ENCODE measurements at regions not wholly inside any gene's neighbourhood (a gene's known extent, or its start where the extent isn't known, plus 50 kb on each side); places are given as distances from the start of the nearest gene placed in this dataset.
"Not testable (repeated sequence)": the region's sequence is repeated elsewhere in the genome, so short reads cannot be mapped to it uniquely, and the experiment has no call there.

DNA sequence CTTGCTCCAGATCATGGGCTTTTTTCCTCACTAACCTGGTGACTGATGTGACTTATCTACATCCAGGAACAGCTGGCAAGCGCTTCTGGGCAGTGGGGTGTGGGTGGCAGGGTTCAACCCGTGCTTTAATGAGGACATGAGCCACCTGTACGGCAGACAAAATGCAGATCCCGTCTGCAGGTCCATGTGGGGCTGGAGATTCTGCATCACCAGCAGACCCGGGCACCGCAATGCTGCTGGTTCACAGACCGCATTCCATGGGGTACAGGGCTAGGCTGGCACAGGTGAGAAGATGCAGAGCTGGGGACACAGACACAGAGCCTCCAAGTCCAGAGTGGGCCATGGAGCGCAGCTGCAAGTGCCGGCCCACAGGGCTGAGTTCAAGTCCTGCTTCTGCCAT is 204.0 kb downstream of the LAT start:
- H3K9me3 Mint-ChIP-seq; CTCF ChIA-PET; H3K27me3 Mint-ChIP-seq (ENCODE audit: low read depth); H3K36me3 Mint-ChIP-seq (ENCODE audit: low read depth); H3K4me3 Mint-ChIP-seq; H3K27ac Mint-ChIP-seq; H3K4me1 Mint-ChIP-seq (ENCODE audit: low read depth); intact Hi-C loops (cut with micrococcal nuclease); DNase-seq: not testable (repeated sequence)

DNA sequence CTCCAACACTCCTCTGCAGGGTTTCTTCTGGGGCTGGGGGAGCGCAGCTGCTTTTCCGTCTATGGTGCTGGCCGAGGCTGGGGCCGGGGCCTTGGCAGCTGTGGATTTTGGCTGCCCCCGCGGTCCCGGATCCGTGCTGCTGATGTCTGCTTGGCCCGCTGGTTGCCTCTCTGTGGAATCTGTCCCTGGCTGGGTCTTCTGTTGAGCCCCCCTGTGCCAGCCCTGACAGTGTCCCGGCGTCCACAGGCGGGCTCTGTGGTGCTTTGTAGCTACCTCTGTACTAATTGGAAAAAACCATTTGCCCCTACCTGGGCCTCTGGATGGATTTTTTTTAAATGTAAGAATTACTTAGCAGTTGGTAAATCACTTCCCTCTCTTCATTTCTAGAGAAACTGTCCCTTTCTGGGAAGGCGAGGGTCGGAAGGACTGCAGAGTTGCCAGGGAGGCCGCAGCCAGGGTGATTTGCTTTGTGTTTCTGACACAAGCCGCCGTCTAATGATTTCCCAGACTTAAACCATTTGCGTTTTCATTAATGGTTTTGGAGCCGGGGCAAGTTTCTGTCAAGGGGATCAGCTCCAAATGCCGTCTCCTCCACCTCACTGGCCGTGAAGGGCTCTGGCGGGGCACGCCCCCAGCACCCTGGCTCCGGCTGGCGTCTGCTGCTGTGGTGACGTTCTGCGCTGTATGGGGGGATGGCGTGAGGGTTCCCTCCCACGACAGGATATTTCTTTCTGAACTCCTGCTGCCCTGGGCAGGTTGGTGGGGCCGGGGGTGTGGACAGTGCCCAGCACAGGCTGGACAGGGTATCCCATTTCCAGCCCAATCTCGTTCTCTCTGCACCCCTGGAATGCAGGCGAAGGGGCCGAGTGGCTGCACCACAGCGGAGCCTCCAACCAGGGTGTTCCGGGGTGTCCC is 201.7 kb downstream of the LAT start:
- DNase-seq; H3K4me3 Mint-ChIP-seq; H3K27me3 Mint-ChIP-seq (ENCODE audit: low read depth); H3K27ac Mint-ChIP-seq; H3K9me3 Mint-ChIP-seq; CTCF ChIA-PET; H3K36me3 Mint-ChIP-seq (ENCODE audit: low read depth); H3K4me1 Mint-ChIP-seq (ENCODE audit: low read depth); intact Hi-C loops (cut with micrococcal nuclease): not testable (repeated sequence)

GRCh38 chr16:29185872-29186271 is 201.0 kb downstream of the LAT start:
- H3K4me3 Mint-ChIP-seq; H3K27ac Mint-ChIP-seq; DNase-seq; H3K9me3 Mint-ChIP-seq; H3K27me3 Mint-ChIP-seq (ENCODE audit: low read depth); H3K36me3 Mint-ChIP-seq (ENCODE audit: low read depth); H3K4me1 Mint-ChIP-seq (ENCODE audit: low read depth); intact Hi-C loops (cut with micrococcal nuclease): not testable (repeated sequence)
- CTCF ChIA-PET: interaction anchor here (0.7 kb wide), 1 partner anchor 1681 kb away, joined by 3 read pairs; no protein-coding TSS in a partner anchor

DNA sequence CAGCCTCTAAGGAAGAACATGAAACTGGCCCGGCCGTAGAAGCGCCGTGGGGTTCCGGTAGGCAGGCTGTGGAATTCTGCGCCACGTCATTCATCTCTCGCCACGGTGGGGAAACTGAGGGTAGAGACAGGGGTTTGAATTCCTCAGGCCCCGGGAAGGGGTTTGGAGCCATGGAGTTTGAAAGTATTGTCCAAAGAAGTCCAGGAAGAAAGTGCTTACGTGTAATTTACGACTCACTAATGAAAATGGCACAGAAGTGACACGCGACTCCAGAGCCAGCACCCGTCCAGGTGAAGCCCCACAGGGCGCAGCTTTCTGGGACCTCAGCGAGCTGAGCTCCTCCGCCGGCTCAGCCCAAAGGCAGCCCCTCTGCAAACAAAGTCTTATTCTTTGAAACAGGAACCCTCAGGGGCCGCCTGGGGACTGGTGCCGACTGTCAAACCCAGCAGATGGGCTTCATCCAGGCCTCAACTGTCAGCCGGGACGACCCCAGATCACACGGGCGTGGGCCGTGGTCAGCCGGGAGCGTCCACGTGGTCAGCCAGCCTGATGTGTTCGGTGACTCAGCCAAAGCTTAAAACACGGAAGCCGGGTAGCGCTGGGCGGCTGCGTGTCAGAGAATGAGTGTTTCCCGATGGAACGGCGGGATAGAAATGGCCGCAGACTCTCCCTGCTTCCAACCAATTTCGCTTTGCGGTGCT is 200.0 kb downstream of the LAT start:
- H3K4me1 Mint-ChIP-seq (ENCODE audit: low read depth); H3K4me3 Mint-ChIP-seq; CTCF ChIA-PET; intact Hi-C loops (cut with micrococcal nuclease); H3K9me3 Mint-ChIP-seq; H3K36me3 Mint-ChIP-seq (ENCODE audit: low read depth); H3K27ac Mint-ChIP-seq; H3K27me3 Mint-ChIP-seq (ENCODE audit: low read depth); DNase-seq: not testable (repeated sequence)

DNA sequence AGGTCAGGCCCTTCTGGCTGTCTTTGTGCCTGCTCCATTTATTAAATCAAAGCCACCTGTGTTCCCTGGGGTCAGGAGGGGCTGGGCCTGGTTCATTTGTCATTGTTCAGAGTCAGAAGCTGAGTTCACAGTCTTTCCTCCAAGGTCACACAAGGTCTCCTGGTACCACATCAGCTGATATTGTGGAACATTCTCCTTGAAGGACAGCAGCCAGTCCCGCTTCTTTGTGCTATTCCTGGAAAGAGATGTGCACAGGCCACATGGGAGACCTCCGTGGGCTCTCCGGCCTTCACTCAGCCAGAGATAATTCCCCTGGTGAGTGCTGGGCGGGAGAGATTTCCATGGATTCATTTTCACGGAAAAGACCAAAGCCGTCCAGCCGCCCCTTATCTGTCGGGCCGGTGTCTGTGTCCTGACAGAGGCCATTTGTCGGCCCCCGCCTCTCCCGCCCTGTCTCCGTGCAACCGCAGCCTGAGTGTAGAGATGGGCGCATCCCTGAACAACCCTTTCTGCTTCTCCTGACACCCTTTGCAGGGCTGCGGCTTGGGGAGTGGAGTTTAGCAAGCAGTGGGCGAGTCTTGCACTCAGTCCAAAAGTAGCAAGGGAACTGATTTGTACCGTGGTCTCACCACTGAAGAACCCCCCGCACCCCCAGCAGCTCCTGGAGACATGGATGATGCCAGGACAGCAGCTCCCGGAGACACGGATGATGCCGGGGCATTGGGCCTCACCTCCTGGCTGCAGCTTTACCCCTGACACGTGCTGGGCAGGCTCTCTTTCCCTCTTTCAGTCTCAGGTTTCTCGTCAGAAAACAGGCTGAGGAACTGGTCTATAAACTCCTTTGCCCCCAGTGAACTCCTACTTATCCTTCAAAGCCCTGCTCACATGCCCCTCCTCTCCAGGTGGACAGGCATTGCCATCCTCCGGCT is 198.4 kb downstream of the LAT start:
- DNase-seq; H3K4me3 Mint-ChIP-seq; H3K27ac Mint-ChIP-seq; intact Hi-C loops (cut with micrococcal nuclease); H3K36me3 Mint-ChIP-seq (ENCODE audit: low read depth); H3K9me3 Mint-ChIP-seq; H3K27me3 Mint-ChIP-seq (ENCODE audit: low read depth); CTCF ChIA-PET; H3K4me1 Mint-ChIP-seq (ENCODE audit: low read depth): not testable (repeated sequence)

GRCh38 chr16:29182501-29182900 is 197.6 kb downstream of the LAT start:
- Mint-ChIP-seq H3K27me3 (ENCODE audit: low read depth) (no peaks in the 10 kb centered on the region), H3K27ac (no peak overlapping the region), H3K4me1 (ENCODE audit: low read depth) (no peaks in the 10 kb centered on the region), H3K36me3 (ENCODE audit: low read depth) (no peaks in the 10 kb centered on the region), H3K4me3 (no peak overlapping the region), H3K9me3 (no peaks in the 10 kb centered on the region)
- intact Hi-C loops (cut with micrococcal nuclease): no loop called here
- CTCF ChIA-PET: no interaction called here
- no peak for DNase-seq

DNA sequence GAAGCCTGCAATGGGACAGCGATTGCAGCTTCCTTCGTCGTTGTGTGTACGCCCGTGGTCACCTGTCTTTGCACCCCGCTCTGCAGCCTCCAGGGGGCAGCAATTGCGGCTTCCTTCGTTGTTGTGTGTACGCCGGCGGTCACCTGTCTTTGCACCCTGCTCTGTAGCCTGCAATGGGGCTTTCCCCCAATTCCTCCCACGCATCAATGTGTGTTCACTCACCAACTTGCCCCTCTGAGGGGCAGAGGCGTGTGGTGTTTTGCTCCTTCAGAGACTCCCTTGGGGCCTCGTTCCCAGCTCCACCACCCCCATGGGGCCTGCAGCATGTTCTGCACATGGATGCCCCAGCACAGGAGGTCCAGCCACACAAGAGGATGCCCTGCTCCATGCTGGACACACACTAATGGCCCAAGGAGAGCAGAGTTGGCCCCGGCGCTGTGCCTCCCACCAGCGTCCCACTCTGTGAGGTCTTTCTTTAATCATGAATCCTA is 197.1 kb downstream of the LAT start:
- H3K9me3 Mint-ChIP-seq; H3K36me3 Mint-ChIP-seq (ENCODE audit: low read depth); H3K4me3 Mint-ChIP-seq; H3K27ac Mint-ChIP-seq; intact Hi-C loops (cut with micrococcal nuclease); H3K27me3 Mint-ChIP-seq (ENCODE audit: low read depth); H3K4me1 Mint-ChIP-seq (ENCODE audit: low read depth); DNase-seq: not testable (repeated sequence)
- CTCF ChIA-PET: interaction anchor here (0.8 kb wide), 1 partner anchor 208 kb away, joined by 3 read pairs; no protein-coding TSS in a partner anchor

DNA sequence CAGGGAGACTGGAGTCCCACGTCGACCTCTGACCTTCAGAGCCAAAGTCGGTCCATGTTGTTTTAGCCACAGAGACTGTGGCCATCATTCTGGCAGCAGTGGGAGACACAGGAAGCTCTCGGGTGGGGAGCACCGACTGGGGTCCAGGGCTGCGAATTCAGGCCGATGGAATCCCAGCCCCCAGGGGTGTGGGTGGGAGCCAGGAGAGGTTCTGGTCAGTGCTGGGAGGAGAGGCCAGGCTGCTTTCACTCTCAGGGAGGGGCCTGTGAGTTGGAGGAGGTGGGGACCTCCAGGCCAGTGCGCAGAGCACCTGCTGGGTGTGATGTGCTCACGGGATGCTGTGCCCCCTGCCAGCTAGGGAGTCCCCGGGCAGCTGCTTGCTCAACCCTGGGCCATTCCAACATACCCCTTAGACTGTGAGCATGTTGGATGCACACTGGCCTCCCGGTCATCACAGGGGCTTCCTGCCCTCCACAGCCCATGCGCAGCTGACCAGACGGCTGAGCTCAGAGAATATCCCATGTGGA is 196.5 kb downstream of the LAT start:
- H3K4me3 Mint-ChIP-seq; H3K36me3 Mint-ChIP-seq (ENCODE audit: low read depth); H3K9me3 Mint-ChIP-seq; DNase-seq; H3K4me1 Mint-ChIP-seq (ENCODE audit: low read depth); intact Hi-C loops (cut with micrococcal nuclease); H3K27ac Mint-ChIP-seq; H3K27me3 Mint-ChIP-seq (ENCODE audit: low read depth): not testable (repeated sequence)
- CTCF ChIA-PET: interaction anchor here (0.8 kb wide), 1 partner anchor 208 kb away, joined by 3 read pairs; no protein-coding TSS in a partner anchor

- DNase-seq; H3K9me3 Mint-ChIP-seq; CTCF ChIA-PET; H3K27me3 Mint-ChIP-seq (ENCODE audit: low read depth); H3K4me1 Mint-ChIP-seq (ENCODE audit: low read depth); H3K4me3 Mint-ChIP-seq; H3K36me3 Mint-ChIP-seq (ENCODE audit: low read depth); H3K27ac Mint-ChIP-seq; intact Hi-C loops (cut with micrococcal nuclease): not testable (repeated sequence)
Observed at GRCh38 chr16:29180206-29180600, 195.4 kb downstream of the LAT start.

DNA sequence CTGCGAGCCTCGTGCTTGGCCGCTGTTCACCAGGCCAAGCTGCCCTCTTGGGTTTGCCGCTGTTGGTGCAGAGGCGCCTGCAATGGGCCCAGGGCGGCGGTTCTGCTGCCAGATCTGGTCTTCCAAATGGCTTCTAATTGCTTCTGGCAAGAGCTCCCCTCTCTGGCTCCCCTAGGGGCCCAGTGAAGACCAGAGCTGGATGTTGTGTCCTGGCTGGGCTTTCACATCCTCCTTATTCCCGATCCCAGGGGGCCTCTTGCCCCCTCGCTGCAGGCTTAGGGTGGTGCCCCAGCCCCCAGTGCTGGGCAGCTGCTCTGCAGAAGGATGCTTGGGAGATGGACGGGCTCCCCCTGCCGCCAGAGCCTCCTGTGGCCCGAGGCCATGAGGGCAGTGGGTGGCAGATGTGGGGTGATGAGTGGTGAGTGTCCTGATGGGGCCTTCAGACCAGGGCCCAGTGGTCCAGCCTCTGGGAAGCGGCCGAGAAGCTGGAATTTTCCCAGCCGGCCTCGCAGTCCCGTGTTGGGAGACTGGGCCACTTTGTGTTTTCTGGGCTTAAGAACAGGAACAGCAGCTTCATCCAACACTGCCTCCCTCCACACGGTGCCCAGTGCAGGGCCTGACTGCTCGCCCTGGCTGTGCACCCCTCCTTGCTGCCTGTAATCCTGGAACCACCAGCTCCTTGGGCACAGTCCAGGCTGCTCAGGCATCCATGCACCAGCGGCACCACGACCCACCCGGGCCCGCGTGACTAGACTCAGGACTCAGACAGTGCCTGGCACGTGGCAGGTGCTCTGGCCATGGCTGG is 194.8 kb downstream of the LAT start:
- H3K36me3 Mint-ChIP-seq (ENCODE audit: low read depth); CTCF ChIA-PET; H3K4me1 Mint-ChIP-seq (ENCODE audit: low read depth); H3K4me3 Mint-ChIP-seq; DNase-seq; intact Hi-C loops (cut with micrococcal nuclease); H3K27me3 Mint-ChIP-seq (ENCODE audit: low read depth); H3K9me3 Mint-ChIP-seq; H3K27ac Mint-ChIP-seq: not testable (repeated sequence)

DNA sequence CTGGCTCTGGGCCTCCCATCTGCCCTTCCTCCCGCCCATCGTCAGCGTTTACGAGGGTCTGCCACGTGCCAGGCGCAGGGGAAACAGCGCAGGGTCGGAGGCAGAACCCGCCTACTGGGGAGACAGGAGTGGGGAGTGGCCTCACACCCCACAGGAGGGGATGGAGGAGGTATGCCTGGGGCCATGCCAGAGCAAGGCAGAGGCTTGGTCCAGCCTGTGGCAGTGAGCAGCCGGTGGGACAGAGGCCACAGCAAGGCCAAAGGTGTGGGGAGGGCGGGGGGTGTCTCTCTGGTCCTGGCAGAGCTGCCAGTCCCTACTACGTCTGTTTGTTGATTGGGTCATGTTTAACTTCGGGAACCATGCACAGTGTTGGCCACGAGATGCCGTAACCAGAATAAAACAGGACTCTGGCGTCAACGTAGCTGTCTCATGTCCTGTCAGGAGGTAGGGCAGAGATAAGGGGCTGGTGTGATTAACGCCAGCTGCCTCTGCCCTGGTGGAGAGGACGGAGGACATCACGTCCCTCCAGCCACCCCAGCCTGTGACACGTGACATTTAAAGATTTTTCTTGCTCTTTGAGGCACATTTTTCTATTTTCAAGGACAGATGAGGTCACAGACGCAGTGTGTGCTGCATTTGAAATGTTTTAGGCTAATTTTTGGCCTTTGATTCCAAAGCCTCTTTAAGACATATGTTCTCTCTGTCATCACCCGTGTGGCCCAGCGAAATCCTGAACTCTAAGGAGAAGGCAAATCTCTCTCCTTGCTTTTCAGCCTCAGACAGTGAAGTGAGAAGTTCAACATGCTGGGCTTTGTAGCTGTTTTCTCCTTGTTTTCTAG is 193.3 kb downstream of the LAT start:
- CTCF ChIA-PET; DNase-seq; intact Hi-C loops (cut with micrococcal nuclease); H3K27me3 Mint-ChIP-seq (ENCODE audit: low read depth); H3K27ac Mint-ChIP-seq; H3K4me3 Mint-ChIP-seq; H3K4me1 Mint-ChIP-seq (ENCODE audit: low read depth); H3K9me3 Mint-ChIP-seq; H3K36me3 Mint-ChIP-seq (ENCODE audit: low read depth): not testable (repeated sequence)
